ENCODE measurements at regions not wholly inside any gene's neighbourhood (a gene's known extent, or its start where the extent isn't known, plus 50 kb on each side); places are given as distances from the start of the nearest gene placed in this dataset.

DNA sequence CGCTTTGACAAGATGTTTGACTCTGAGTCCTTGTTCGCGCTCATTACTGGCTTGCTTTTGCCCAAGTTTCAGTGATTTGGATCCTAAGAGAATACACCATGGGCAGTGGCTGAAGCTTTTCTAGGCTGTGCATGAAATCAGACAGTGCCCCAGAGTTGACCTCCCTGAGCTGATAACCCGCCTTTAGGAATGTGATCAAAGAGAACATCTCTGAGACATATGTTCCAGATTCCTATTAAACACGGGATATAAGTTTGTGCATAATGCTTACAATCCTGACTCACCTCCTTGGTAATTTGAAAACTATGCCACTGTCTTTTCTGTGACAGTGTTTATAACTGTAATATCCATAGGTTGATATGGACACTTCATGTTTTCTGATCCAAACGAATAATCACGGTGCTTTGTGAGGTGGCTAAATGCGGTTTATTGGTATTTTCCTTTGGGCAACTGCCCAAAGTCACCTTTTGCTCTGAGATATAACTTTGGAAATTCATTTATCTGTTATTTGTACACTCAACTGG, 732.9 kb downstream of the MTRR start:
- ATAC-seq (ENCODE audit: poor library complexity) (no peak), DNase-seq (no peak)
- TF ChIP-seq, protein P1, sequence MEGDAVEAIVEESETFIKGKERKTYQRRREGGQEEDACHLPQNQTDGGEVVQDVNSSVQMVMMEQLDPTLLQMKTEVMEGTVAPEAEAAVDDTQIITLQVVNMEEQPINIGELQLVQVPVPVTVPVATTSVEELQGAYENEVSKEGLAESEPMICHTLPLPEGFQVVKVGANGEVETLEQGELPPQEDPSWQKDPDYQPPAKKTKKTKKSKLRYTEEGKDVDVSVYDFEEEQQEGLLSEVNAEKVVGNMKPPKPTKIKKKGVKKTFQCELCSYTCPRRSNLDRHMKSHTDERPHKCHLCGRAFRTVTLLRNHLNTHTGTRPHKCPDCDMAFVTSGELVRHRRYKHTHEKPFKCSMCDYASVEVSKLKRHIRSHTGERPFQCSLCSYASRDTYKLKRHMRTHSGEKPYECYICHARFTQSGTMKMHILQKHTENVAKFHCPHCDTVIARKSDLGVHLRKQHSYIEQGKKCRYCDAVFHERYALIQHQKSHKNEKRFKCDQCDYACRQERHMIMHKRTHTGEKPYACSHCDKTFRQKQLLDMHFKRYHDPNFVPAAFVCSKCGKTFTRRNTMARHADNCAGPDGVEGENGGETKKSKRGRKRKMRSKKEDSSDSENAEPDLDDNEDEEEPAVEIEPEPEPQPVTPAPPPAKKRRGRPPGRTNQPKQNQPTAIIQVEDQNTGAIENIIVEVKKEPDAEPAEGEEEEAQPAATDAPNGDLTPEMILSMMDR (IDR thresholded peaks at IDR 0.05) = no peak
- Histone ChIP-seq H3K27ac (ENCODE audit: low read depth in 1 of 2, low read length in 2 of 2) (no peak overlapping the region), H3K9me3 (ENCODE audit: control insufficient read depth in 1 of 2, insufficient read depth in 1 of 2, low read length in 2 of 2) (no peaks in the 10 kb centered on the region), H3K27me3 (ENCODE audit: control insufficient read depth in 1 of 2, insufficient read depth in 2 of 2, low read length in 2 of 2) (no peaks in the 10 kb centered on the region), H3K36me3 (ENCODE audit: insufficient read depth, low read length) (no peaks in the 10 kb centered on the region), H3K4me3 (ENCODE audit: low read length) (no peak overlapping the region), H3K4me1 (ENCODE audit: insufficient read depth, low read length) (no peaks in the 10 kb centered on the region)
- ChIA-PET CTCF (no interaction called here), POLR2A (no interaction called here)
- no peaks in the 10 kb centered on the region for H3K27me3 Mint-ChIP-seq
- intact Hi-C loops (cut with DNase I, micrococcal nuclease) = no loop called here
- no peak overlapping the region for H3K27ac Mint-ChIP-seq
- H3K9me3 Mint-ChIP-seq = peaks cover 2% of the 10 kb centered on the region
- no peaks in the 10 kb centered on the region for H3K36me3 Mint-ChIP-seq (ENCODE audit: low read depth)
- no peaks in the 10 kb centered on the region for H3K4me1 Mint-ChIP-seq (ENCODE audit: low read depth)
- H3K4me3 Mint-ChIP-seq = no peak overlapping the region

DNA sequence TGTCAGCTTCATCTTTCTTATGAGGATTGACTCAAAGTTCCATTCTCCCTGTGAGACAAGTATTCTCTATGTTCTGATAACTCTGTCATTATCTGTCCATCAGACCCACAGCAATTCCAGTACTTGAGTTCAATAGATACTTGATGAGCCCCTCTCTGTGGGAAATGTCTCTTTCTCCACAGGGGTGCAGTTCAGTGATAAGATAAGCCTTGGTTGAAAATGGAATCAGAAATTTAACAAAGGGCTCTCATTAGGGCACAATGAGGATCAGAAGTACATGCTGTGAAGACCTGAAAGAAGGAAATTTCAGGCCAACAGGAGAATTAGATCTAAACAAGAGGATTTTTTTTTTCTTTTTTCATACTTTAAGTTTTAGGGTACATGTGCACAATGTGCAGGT, 737.3 kb downstream of the MTRR start:
- H3K27me3 Mint-ChIP-seq = no peaks in the 10 kb centered on the region
- no peaks in the 10 kb centered on the region for H3K27me3 ChIP-seq (ENCODE audit: control insufficient read depth in 1 of 2, insufficient read depth in 2 of 2, low read length in 2 of 2)
- H3K9me3 ChIP-seq (ENCODE audit: control insufficient read depth in 1 of 2, insufficient read depth in 1 of 2, low read length in 2 of 2) = no peaks in the 10 kb centered on the region
- no peaks in the 10 kb centered on the region for H3K4me1 Mint-ChIP-seq (ENCODE audit: low read depth)
- no peak overlapping the region for H3K27ac ChIP-seq (ENCODE audit: low read depth in 1 of 2, low read length in 2 of 2)
- H3K4me3 Mint-ChIP-seq = no peak overlapping the region
- H3K4me3 ChIP-seq (ENCODE audit: low read length) = no peak overlapping the region
- ATAC-seq (ENCODE audit: poor library complexity) = no peak
- H3K4me1 ChIP-seq (ENCODE audit: insufficient read depth, low read length) = no peaks in the 10 kb centered on the region
- no peaks in the 10 kb centered on the region for H3K36me3 Mint-ChIP-seq (ENCODE audit: low read depth)
- TF ChIP-seq, protein P1 (IDR thresholded peaks at IDR 0.05) = no peak
- peaks cover 3% of the 10 kb centered on the region for H3K9me3 Mint-ChIP-seq
- intact Hi-C loops (cut with DNase I, micrococcal nuclease) = no loop called here
- POLR2A ChIA-PET = no interaction called here
- no peak overlapping the region for H3K27ac Mint-ChIP-seq
- CTCF ChIA-PET = no interaction called here
- H3K36me3 ChIP-seq (ENCODE audit: insufficient read depth, low read length) = no peaks in the 10 kb centered on the region
- no peak for DNase-seq

DNA sequence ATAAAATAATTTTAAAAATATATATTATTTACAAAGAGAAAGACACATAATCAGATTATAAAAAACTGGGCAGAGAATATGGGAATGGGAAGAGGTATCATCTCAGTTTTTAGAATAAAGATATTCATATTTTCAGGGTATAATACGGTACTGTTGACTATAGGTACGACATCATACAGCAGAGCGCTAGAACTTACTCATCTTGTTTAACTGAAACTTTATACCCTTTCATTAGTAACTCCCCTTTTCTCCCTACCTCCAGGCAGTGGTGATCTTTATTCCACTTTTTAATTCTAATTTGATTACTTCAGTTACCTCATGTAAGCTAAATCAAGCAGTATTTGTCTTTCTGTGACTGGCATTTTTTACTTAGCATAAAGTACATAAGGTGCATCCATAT, 742.1 kb downstream of the MTRR start:
- H3K9me3 ChIP-seq (ENCODE audit: control insufficient read depth in 1 of 2, insufficient read depth in 1 of 2, low read length in 2 of 2) = no peaks in the 10 kb centered on the region
- intact Hi-C loops (cut with DNase I, micrococcal nuclease) = no loop called here
- Mint-ChIP-seq H3K27me3 (no peaks in the 10 kb centered on the region), H3K9me3 (peaks cover 5% of the 10 kb centered on the region), H3K4me1 (ENCODE audit: low read depth) (no peaks in the 10 kb centered on the region), H3K27ac (no peak overlapping the region), H3K36me3 (ENCODE audit: low read depth) (no peaks in the 10 kb centered on the region), H3K4me3 (no peak overlapping the region)
- ATAC-seq (ENCODE audit: poor library complexity) (no peak), DNase-seq (no peak)
- TF ChIP-seq, protein P1 (IDR thresholded peaks at IDR 0.05) = no peak
- no peaks in the 10 kb centered on the region for H3K27me3 ChIP-seq (ENCODE audit: control insufficient read depth in 1 of 2, insufficient read depth in 2 of 2, low read length in 2 of 2)
- ChIA-PET POLR2A (no interaction called here), CTCF (no interaction called here)
- H3K27ac ChIP-seq (ENCODE audit: low read depth in 1 of 2, low read length in 2 of 2) = no peak overlapping the region
- no peak overlapping the region for H3K4me3 ChIP-seq (ENCODE audit: low read length)
- no peaks in the 10 kb centered on the region for H3K36me3 ChIP-seq (ENCODE audit: insufficient read depth, low read length)
- no peaks in the 10 kb centered on the region for H3K4me1 ChIP-seq (ENCODE audit: insufficient read depth, low read length)
